Spleen (tissue), 7 donors: ENCODE measurements at regions not wholly inside any gene's neighbourhood (a gene's known extent, or its start where the extent isn't known, plus 50 kb on each side); places are given as distances from the start of the nearest gene placed in this dataset.

Experiments
- CTCF ChIP-seq, 11 experiments: fragments of 200-600 bp in 7 of 11; fragments of 450-650 bp in 4 of 11; sonication (generic) in 4 of 11; IDR thresholded peaks in 8 of 11; conservative IDR thresholded peaks in 3 of 11; 1 replicate in 7 of 11; 2 replicates in 4 of 11; pipeline versions ENCODE4 v1.4.0 to v1.8.0; 2016 to 2021; ENCODE audit warnings: antibody characterized with exemption in 11 of 11, inconsistent platforms in 4 of 11, mild to moderate bottlenecking in 1 of 11
- POLR2A ChIP-seq, 3 donors: fragments of 450-650 bp; IDR thresholded peaks; one replicate each; pipeline ENCODE4 v1.5.1; 2017; ENCODE audit warnings: antibody characterized with exemption in 3 of 3, mild to moderate bottlenecking in 1 of 3
- POLR2AphosphoS5 ChIP-seq, 3 donors: sonication (generic); formaldehyde crosslinking; IDR thresholded peaks; one replicate each; pipeline ENCODE4 v1.5.1; 2017; ENCODE audit warnings: antibody characterized with exemption in 3 of 3
- donor health status: DM: no; HTN: no; CAD: no; lungs with moderate emphysema.
- donor health status: DM: no; HTN: no; CAD: no.
- donor health status: DM: no; HTN: no; CAD: no.

- no peak for TF ChIP-seq POLR2AphosphoS5 (IDR thresholded peaks at IDR 0.05)
- no peak for TF ChIP-seq CTCF (IDR thresholded peaks at IDR 0.05 in 8 of 11, conservative IDR thresholded peaks at IDR 0.05 in 3 of 11)
- TF ChIP-seq POLR2A (IDR thresholded peaks at IDR 0.05) = no peak
Observed at GRCh38 chr11:81895258-81895657, 838.4 kb downstream of the FAM181B start.
